HepG2 (cell line): ENCODE measurements at regions not wholly inside any gene's neighbourhood (a gene's known extent, or its start where the extent isn't known, plus 50 kb on each side); places are given as distances from the start of the nearest gene placed in this dataset.
A peak's percentile ranks its signal among the peaks of the same experiment; 100 is the strongest.

Experiments
- GATAD2A ChIP-seq: IDR thresholded peaks from 2 replicates; pipeline ENCODE4 v1.6.1; 2016
- POLR2A ChIP-seq, 2 experiments: IDR thresholded peaks; 2 replicates each; pipeline ENCODE4 v1.6.1; 2011; ENCODE audit warnings: low read depth in 2 of 2, low read length in 2 of 2, mild to moderate bottlenecking in 1 of 2, moderate library complexity in 1 of 2; ENCODE audit not compliant: insufficient read depth in 1 of 2
- POLR2AphosphoS5 ChIP-seq: IDR thresholded peaks from 2 replicates; pipeline ENCODE4 v1.6.1; 2012; ENCODE audit warnings: low read depth, low read length
- TCF7L2 ChIP-seq: IDR thresholded peaks from 2 replicates; pipeline ENCODE4 v1.6.1; 2011; ENCODE audit warnings: mild to moderate bottlenecking, low read depth, low read length, moderate library complexity
- ZFP37 ChIP-seq: sonication (generic); formaldehyde crosslinking; IDR thresholded peaks from 2 replicates; pipeline ENCODE4 v1.4.0; 2020; ENCODE audit warnings: missing genetic modification reagents, borderline replicate concordance
- ZFX ChIP-seq: sonication (generic); formaldehyde crosslinking; IDR thresholded peaks from 2 replicates; pipeline ENCODE4 v1.4.0; 2020; ENCODE audit warnings: mild to moderate bottlenecking, low read depth, missing genetic modification reagents, moderate library complexity
- ZNF12 ChIP-seq: sonication (generic); formaldehyde crosslinking; IDR thresholded peaks from 2 replicates; pipeline ENCODE4 v1.5.0; 2020; ENCODE audit warnings: missing genetic modification reagents
- ZNF24 ChIP-seq: fragments of 450-650 bp; IDR thresholded peaks from 2 replicates; pipeline ENCODE4 v1.6.1; 2017; ENCODE audit warnings: antibody characterized with exemption, mild to moderate bottlenecking
- ZSCAN21 ChIP-seq: sonication (generic); formaldehyde crosslinking; IDR thresholded peaks from 2 replicates; pipeline ENCODE4 v1.8.0; 2022; ENCODE audit warnings: mild to moderate bottlenecking, missing genetic modification reagents, moderate library complexity, borderline replicate concordance
- ZSCAN9 ChIP-seq: IDR thresholded peaks from 2 replicates; pipeline ENCODE4 v1.6.1; 2016; ENCODE audit warnings: borderline replicate concordance
- TF ChIP-seq, protein P1 (sequence below): sonication (generic); formaldehyde crosslinking; IDR thresholded peaks from 2 replicates; pipeline ENCODE4 v1.5.0; 2020; ENCODE audit warnings: mild to moderate bottlenecking, missing genetic modification reagents
- TF ChIP-seq, protein P2 (sequence below): sonication (generic); formaldehyde crosslinking; IDR thresholded peaks from 2 replicates; pipeline ENCODE4 v1.4.0; 2020; ENCODE audit warnings: missing genetic modification reagents

DNA sequence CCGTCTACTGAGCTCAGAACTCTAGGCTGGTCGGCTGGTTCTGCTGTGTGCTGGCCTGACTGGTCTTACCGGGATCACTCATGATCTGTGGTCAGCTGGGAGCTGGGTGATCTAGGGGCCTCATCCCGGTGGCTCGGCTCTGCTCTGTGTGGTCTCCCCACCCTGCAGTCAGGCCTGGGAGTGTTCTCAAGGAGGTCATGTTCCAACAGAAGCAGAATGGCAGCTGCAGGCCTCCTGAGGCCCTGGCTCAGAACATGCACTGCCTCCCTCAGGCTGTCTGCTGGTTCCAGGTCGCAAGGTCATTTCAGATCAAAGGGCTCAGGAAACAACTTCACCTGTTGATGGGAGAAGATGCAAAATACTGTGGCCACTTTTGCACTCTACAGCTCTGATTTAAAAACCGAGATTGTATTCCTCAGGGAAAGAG lies 81.1 kb upstream of the RFX8 start:
- peak; percentile 52; the same call in 1 of the 2 replicates for TF ChIP-seq TCF7L2
- TF ChIP-seq, protein P1, sequence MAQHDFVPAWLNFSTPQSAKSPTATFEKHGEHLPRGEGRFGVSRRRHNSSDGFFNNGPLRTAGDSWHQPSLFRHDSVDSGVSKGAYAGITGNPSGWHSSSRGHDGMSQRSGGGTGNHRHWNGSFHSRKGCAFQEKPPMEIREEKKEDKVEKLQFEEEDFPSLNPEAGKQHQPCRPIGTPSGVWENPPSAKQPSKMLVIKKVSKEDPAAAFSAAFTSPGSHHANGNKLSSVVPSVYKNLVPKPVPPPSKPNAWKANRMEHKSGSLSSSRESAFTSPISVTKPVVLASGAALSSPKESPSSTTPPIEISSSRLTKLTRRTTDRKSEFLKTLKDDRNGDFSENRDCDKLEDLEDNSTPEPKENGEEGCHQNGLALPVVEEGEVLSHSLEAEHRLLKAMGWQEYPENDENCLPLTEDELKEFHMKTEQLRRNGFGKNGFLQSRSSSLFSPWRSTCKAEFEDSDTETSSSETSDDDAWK (CRISPR knock-in tag), result no peak
- TF ChIP-seq ZSCAN21 (CRISPR knock-in tag), result no peak; the same call in 1 of the 2 replicates
- 0 out of 2 replicates have a peak, but pooled peaks have one; percentile 35 for TF ChIP-seq ZNF12
- TF ChIP-seq POLR2AphosphoS5, result no peak
- TF ChIP-seq, protein P2, sequence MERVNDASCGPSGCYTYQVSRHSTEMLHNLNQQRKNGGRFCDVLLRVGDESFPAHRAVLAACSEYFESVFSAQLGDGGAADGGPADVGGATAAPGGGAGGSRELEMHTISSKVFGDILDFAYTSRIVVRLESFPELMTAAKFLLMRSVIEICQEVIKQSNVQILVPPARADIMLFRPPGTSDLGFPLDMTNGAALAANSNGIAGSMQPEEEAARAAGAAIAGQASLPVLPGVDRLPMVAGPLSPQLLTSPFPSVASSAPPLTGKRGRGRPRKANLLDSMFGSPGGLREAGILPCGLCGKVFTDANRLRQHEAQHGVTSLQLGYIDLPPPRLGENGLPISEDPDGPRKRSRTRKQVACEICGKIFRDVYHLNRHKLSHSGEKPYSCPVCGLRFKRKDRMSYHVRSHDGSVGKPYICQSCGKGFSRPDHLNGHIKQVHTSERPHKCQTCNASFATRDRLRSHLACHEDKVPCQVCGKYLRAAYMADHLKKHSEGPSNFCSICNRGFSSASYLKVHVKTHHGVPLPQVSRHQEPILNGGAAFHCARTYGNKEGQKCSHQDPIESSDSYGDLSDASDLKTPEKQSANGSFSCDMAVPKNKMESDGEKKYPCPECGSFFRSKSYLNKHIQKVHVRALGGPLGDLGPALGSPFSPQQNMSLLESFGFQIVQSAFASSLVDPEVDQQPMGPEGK (CRISPR knock-in tag), result no peak; the same call in 1 of the 2 replicates
- TF ChIP-seq GATAD2A (CRISPR knock-in tag), result peak; percentile 82
- no peak for TF ChIP-seq ZFP37
- 0 out of 2 replicates have a peak, but pooled peaks have one; percentile 31 for TF ChIP-seq ZSCAN9 (CRISPR knock-in tag)
- TF ChIP-seq POLR2A (IDR thresholded peaks at IDR 0.05; ENCODE audit: insufficient read depth in 1 of 2, low read depth in 2 of 2, low read length in 2 of 2), result no peak
- no peak for TF ChIP-seq ZNF24
- peak; percentile 82 for TF ChIP-seq ZFX (CRISPR knock-in tag)
